Ovary (tissue), 3 donors: ENCODE measurements at regions not wholly inside any gene's neighbourhood (a gene's known extent, or its start where the extent isn't known, plus 50 kb on each side); places are given as distances from the start of the nearest gene placed in this dataset.

ENCODE experiments used
- EP300 ChIP-seq: sonication (generic); formaldehyde crosslinking; IDR thresholded peaks from one replicate; pipeline ENCODE4 v1.6.1; 2017; ENCODE audit warnings: antibody characterized with exemption
- POLR2A ChIP-seq: fragments of 450-650 bp; IDR thresholded peaks from one replicate; pipeline ENCODE4 v1.6.1; 2017; ENCODE audit warnings: antibody characterized with exemption, mild to moderate bottlenecking, moderate library complexity
- TF ChIP-seq, protein P1 (sequence below), 3 donors: fragments of 450-650 bp in 2 of 3; fragments of 200-600 bp in 1 of 3; IDR thresholded peaks; one replicate each; pipeline versions ENCODE4 v1.5.1 to v1.8.0; 2016 to 2022; ENCODE audit warnings: antibody characterized with exemption in 3 of 3, mild to moderate bottlenecking in 1 of 3
- donor health status: DM: no; HTN: no; CAD: no.

DNA sequence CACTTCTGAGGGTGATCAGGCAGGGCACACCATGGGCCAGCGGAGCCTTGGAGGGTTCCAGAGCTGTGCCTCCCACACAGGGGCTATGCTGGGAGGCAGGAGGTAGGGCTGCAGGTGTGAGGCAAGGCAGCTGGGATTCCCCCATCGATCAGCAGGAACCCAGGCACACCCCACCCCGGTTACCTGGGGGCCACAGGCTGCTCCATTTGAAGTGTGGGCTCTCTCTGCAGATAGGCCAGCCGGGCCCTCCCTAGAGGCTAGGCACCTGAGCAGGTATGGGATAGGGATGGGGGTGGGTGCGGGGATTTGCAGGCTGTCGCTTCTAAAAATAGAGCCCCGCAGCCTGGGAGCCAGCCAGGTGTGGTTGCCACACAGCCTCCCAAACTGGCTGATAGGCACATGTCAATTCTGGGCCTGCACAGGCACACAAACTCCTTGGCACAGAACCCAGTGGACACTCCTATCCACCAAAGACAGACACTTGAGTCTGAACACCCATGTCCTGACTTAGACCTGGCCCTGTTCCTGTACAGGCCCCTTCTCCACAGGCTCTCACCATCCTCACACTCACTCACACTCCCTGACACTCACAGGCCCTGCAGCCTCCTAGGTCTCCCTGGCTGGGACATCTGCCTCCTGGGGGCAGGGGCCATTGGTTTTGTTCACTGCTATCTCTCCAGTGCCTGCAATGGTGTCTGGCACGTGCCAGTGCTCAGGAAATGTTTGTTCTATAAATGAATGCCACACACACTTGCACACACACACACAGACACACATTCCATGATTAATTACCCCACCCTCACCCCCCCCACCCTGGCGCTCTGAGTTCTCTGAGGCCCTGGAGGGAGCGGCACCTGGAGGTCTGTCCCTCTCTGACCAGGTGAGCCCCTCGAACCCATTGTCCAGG lies 73.4 kb downstream of the ZFP36L2 start:
- TF ChIP-seq, protein P1, sequence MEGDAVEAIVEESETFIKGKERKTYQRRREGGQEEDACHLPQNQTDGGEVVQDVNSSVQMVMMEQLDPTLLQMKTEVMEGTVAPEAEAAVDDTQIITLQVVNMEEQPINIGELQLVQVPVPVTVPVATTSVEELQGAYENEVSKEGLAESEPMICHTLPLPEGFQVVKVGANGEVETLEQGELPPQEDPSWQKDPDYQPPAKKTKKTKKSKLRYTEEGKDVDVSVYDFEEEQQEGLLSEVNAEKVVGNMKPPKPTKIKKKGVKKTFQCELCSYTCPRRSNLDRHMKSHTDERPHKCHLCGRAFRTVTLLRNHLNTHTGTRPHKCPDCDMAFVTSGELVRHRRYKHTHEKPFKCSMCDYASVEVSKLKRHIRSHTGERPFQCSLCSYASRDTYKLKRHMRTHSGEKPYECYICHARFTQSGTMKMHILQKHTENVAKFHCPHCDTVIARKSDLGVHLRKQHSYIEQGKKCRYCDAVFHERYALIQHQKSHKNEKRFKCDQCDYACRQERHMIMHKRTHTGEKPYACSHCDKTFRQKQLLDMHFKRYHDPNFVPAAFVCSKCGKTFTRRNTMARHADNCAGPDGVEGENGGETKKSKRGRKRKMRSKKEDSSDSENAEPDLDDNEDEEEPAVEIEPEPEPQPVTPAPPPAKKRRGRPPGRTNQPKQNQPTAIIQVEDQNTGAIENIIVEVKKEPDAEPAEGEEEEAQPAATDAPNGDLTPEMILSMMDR (IDR thresholded peaks at IDR 0.05): no peak
- TF ChIP-seq POLR2A: no peak
- no peak for TF ChIP-seq EP300
